HL-60 (cell line): ENCODE measurements at regions not wholly inside any gene's neighbourhood (a gene's known extent, or its start where the extent isn't known, plus 50 kb on each side); places are given as distances from the start of the nearest gene placed in this dataset.

Experiments
- DNase-seq, 2 experiments: peaks; one replicate each; pipeline ENCODE4 v3.0.0-alpha.2; 2010 to 2020; ENCODE audit warnings: low read depth in 1 of 2, low spot score in 1 of 2
- H3K27ac ChIP-seq: fragments of 250-450 bp; sonication (Bioruptor Pico); replicated peaks from 2 replicates; pipeline ENCODE4 v1.5.1; 2020; ENCODE audit warnings: mild to moderate bottlenecking, moderate library complexity
- H3K27me3 ChIP-seq: fragments of 250-450 bp; sonication (Bioruptor Pico); 2 replicates; pipeline ENCODE4 v1.5.1; 2021; ENCODE audit warnings: mild to moderate bottlenecking, moderate library complexity; ENCODE audit not compliant: insufficient read depth, poor library complexity, severe bottlenecking
- H3K4me3 ChIP-seq: replicated peaks from 2 replicates; pipeline ENCODE4 v1.5.1; 2011; ENCODE audit warnings: mild to moderate bottlenecking, control low read depth, low read length; ENCODE audit not compliant: insufficient read depth
- GABPA ChIP-seq: IDR thresholded peaks from 2 replicates; pipeline ENCODE4 v1.6.1; 2012; ENCODE audit warnings: low read depth
- POLR2AphosphoS5 ChIP-seq: IDR thresholded peaks from 2 replicates; pipeline ENCODE4 v1.6.1; 2012; ENCODE audit warnings: low read depth
- SPI1 ChIP-seq: IDR thresholded peaks from 2 replicates; pipeline ENCODE4 v1.6.1; 2012; ENCODE audit warnings: low read depth, mild to moderate bottlenecking, borderline replicate concordance
- TF ChIP-seq, protein P1 (sequence below): IDR thresholded peaks from 2 replicates; pipeline ENCODE4 v1.6.1; 2012; ENCODE audit warnings: low read depth; ENCODE audit not compliant: insufficient replicate concordance
- TF ChIP-seq, protein P2 (sequence below): IDR thresholded peaks from one replicate; pipeline ENCODE4 v1.5.1; 2011; ENCODE audit warnings: low read length, control low read depth, inconsistent platforms; ENCODE audit not compliant: insufficient read depth

DNA sequence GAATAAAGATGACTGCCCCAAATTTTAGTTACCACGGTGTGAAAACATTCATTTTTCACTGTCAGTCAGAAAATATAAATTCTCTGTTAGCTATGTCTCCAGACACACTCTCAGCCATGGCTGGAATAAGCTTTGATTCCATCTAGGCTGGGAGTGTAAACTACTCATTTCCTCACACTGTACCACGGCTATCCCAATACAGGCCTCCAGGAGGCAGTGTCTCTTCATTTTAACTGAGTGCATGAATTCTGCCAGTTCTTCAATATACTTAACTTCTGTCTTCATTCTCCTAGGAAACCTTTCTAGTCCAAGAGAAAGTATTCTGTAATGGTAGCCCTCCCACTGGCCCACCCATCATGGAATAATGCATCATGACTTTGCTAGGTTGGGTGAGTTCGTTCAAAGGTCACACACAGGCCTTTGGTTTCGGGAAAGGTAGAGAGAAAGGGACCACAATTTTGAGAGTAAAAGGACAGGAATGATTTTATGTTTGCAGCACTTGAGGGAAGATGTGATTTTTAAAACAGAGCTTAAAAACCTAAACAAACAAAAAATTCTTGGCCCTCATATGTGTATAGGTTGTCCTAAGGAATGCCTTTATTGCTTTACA lies 381.1 kb downstream of the SEC23A start:
- TF ChIP-seq SPI1 (no peak), GABPA (no peak), POLR2AphosphoS5 (no peak)
- TF ChIP-seq, protein P1, sequence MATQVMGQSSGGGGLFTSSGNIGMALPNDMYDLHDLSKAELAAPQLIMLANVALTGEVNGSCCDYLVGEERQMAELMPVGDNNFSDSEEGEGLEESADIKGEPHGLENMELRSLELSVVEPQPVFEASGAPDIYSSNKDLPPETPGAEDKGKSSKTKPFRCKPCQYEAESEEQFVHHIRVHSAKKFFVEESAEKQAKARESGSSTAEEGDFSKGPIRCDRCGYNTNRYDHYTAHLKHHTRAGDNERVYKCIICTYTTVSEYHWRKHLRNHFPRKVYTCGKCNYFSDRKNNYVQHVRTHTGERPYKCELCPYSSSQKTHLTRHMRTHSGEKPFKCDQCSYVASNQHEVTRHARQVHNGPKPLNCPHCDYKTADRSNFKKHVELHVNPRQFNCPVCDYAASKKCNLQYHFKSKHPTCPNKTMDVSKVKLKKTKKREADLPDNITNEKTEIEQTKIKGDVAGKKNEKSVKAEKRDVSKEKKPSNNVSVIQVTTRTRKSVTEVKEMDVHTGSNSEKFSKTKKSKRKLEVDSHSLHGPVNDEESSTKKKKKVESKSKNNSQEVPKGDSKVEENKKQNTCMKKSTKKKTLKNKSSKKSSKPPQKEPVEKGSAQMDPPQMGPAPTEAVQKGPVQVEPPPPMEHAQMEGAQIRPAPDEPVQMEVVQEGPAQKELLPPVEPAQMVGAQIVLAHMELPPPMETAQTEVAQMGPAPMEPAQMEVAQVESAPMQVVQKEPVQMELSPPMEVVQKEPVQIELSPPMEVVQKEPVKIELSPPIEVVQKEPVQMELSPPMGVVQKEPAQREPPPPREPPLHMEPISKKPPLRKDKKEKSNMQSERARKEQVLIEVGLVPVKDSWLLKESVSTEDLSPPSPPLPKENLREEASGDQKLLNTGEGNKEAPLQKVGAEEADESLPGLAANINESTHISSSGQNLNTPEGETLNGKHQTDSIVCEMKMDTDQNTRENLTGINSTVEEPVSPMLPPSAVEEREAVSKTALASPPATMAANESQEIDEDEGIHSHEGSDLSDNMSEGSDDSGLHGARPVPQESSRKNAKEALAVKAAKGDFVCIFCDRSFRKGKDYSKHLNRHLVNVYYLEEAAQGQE, result no peak
- TF ChIP-seq, protein P2, sequence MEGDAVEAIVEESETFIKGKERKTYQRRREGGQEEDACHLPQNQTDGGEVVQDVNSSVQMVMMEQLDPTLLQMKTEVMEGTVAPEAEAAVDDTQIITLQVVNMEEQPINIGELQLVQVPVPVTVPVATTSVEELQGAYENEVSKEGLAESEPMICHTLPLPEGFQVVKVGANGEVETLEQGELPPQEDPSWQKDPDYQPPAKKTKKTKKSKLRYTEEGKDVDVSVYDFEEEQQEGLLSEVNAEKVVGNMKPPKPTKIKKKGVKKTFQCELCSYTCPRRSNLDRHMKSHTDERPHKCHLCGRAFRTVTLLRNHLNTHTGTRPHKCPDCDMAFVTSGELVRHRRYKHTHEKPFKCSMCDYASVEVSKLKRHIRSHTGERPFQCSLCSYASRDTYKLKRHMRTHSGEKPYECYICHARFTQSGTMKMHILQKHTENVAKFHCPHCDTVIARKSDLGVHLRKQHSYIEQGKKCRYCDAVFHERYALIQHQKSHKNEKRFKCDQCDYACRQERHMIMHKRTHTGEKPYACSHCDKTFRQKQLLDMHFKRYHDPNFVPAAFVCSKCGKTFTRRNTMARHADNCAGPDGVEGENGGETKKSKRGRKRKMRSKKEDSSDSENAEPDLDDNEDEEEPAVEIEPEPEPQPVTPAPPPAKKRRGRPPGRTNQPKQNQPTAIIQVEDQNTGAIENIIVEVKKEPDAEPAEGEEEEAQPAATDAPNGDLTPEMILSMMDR, result peak; percentile 87
- H3K4me3 ChIP-seq, result no peak overlapping the region
- peak; percentile 4 to 75 for DNase-seq
- H3K27ac ChIP-seq, result no peak overlapping the region
- no peaks in the 10 kb centered on the region for H3K27me3 ChIP-seq

DNA sequence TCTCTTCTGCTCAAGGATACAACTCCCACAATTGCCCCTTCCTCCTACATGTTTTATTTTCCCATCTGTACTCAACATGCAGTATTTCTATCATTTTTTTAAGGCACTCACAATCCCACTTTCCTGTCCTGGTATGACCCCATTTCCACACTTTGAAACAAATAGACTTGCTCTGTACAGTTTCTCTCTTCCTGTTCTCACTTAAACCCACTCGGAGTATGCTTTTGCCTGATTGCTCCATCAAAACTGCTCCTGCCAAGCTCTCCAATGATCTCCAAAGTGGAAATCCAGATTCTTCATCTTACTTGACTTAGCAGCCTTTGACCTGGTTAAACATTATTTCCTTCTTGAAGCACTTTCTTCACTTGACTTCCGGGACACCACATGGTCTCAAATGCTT lies 384.5 kb downstream of the SEC23A start:
- DNase-seq, result no peak
- TF ChIP-seq, protein P1, result no peak
- TF ChIP-seq POLR2AphosphoS5 (no peak), SPI1 (no peak), GABPA (no peak)
- TF ChIP-seq, protein P2, result no peak
- H3K27me3 ChIP-seq, result no peaks in the 10 kb centered on the region
- H3K27ac ChIP-seq, result no peak overlapping the region
- no peak overlapping the region for H3K4me3 ChIP-seq

DNA sequence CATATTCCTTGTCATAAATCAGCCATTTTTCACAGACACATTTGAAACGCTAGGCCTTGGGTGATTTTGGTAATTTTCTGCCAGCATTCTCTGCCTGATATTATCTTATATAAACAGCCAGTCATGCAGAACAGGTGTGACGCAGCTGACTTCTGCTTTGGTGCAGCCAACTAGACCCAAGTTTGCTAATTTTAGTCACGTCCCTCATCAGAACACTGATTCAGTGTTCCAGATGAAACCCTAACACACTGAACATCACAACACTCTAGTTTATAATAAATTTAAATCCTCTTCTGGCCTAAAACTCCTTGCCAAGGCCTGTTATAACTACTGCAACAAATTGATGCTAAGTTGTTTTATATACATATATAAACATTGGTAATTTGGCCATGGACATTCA lies 386.1 kb downstream of the SEC23A start:
- Histone ChIP-seq H3K4me3 (no peak overlapping the region), H3K27me3 (no peaks in the 10 kb centered on the region), H3K27ac (no peak overlapping the region)
- no peak for TF ChIP-seq GABPA
- TF ChIP-seq, protein P2, result no peak
- TF ChIP-seq SPI1, result no peak
- TF ChIP-seq, protein P1, result no peak
- no peak for TF ChIP-seq POLR2AphosphoS5
- DNase-seq, result no peak
